Endothelial cell of hepatic sinusoid (primary cell): ENCODE measurements at regions not wholly inside any gene's neighbourhood (a gene's known extent, or its start where the extent isn't known, plus 50 kb on each side); places are given as distances from the start of the nearest gene placed in this dataset.

Source experiments
- in situ Hi-C: cut with HindIII; loops from 2 replicates; pipeline ENCODE4 v1.10.0; 2017; ENCODE audit warnings: low sequenced_read_pairs

DNA sequence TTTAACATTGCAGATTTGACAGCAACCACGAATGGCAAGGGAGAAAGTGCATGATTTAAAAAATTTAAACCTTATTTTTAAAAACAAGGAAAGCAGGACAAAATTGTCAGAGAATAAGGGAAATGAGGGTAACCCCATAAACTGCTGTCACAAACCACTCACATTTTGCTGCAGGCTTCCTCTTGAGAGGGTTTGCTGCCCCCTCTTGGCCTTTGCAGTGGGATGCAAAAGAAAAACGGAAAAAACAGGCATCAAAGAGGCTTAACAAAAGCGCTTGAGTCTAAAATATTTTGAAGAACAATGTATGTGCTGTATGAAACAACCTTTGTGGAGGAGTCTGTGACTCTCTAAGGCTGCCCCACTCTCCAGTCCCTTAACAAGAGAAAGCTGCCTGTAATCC lies 91.6 kb downstream of the TMX3 start:
- in situ Hi-C loops = no loop called here

DNA sequence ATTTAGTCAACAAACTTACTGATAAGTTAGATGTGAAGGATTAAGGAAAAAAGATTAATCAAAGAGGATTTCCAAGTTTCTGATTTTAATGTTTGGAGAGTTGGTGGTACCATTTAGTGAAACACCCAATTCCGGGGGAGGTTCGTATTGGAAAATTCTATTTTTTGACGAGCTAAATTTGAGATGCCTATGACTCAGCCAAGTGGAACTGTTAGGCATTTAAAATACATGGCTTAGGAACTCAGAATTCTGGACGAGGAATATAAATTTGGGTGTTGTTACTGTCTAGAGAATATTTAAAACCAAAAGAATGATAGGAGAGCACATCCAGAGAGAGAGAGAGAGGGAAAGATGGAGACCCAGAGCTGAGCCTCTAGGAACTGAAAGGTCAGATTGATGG lies 103.6 kb downstream of the TMX3 start:
- in situ Hi-C loops = no loop called here

DNA sequence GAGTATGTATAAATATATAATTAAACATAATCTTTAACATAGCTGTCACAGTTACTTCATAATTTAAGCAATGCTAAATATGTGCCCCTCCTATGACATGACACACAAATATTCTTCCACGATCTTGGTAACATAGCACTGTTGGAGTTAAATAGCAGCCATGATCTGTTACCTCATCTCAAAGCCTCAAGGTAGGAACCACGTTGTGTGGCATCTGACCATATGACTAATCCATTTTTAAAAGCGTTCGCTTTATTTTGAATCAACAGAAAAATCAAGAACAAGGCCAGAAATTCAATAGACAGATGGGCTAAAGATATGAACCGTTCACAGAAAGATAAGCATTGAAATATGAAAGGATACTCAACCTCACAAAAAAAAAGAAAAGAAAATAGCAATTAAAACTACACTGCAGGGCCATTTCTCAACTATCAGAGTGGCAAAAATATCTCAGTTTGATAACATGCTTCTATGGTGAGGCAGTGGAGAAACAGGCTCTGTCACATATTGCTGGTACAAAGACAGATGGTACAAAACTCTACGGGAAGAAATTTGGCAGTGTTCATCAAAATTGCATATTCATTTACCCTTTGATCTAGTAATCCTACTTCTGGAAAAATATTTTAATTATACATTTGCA lies 105.9 kb downstream of the TMX3 start:
- in situ Hi-C loops = no loop called here

DNA sequence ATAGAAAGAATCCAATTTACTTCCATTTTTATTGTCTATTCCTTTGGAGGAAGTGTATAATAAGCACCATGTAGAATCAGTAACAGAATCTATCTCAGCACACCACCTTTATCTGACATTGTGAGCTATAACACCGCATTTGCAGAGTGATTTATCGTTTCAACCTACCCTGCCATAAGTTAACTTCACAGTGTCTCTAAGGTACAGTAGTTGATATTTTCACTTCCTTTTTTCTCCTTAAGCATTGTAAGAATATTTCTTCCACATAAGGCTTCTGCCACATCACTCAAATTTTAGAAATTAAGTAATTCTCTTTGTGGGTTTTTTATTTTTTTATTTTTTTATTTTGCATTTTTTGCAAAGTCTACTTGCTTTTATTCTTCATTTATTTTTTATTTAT lies 107.1 kb downstream of the TMX3 start:
- in situ Hi-C loops = no loop called here

DNA sequence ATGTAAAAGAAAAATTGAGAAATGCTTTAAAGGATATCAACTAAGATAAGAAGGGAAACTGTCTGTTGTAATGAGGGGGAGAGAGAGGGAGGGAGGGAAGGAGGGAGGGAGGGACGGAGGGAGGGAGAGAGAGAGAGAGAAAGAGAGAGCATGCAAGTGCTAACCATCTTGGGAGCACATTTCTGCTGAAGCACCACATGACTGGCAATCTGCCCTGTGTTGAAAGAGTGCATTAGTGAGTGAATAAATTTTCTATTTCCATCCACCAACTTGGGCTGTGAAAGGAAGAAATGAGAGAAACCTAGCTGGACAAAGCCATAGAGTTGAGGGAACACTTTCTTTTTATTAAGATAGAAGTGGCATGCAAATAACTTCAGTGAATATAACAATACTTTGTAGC lies 110.7 kb downstream of the TMX3 start:
- in situ Hi-C loops = no loop called here

DNA sequence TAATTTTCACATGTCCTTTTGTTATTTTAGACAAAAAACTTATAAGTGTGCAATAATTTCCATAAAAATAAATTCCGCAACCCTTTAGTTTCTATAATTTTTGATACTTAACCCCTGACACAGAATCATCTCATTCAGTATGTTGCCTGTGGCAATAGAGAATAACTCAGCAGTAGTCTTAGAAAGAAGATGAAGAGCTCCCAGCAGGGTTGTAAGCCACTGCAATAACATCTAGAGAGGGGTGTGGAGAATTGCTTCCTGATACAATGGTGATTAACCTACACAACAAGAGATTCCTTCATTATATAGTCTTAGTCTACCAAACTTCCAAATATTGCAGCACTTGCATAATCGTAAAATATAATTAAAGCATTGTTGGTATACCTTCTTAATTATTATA lies 118.9 kb downstream of the TMX3 start:
- in situ Hi-C loops = no loop called here

DNA sequence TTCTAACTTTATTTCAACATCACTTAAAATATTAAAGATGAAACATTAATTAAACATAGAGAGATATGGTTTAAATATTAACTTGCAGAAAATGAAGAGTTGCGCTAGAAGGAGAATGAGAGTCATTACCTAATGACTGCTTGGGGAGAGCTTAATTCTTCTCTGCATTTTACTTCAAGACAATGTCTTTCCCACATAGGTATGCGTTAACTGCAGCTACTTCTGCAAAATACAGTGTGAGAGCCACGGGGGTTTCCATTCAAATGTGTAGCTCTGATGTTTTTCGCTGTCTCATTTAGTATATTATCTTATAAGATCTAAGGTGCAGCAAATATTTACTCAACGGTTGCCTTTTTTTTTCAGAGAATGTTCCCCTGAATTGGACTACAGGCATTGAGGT lies 126.7 kb downstream of the TMX3 start:
- in situ Hi-C loops = no loop called here

DNA sequence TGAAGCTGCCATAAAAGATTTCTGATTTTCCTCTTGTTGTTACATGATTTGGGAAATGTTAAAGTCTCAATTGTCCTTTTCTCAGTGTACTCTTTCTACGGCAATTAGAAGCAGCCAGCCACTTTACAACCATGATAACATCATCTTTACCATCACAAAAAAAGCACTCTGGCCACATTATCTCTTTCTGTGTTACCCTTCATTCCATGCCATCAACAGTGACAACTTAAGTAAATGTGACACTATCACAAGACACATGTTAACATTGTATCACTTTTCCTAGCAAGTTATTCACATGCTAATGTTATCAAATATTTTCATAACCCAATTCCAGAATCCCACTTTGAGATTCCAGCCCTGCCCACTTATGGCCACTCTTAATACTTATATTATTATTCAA lies 131.2 kb downstream of the TMX3 start:
- in situ Hi-C loops = no loop called here

DNA sequence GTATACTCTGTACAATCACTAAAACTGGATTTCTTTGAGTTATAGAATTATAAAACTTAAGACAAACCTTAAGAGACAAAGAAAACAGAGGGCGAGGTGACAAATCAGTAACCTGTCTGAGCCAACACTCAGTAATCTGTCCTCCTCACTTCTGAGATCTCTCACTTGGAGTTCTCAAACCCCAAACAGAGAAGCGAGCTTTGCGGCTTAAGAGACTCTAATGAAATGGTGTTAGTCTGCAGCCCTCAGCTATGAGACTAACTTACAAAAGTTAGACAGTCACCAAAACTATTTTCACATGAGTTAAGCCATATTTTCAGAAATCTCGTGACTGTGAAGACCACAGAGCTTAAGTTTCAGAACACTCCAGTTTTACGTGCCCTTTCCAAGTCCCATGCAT lies 140.6 kb downstream of the TMX3 start:
- in situ Hi-C loops = no loop called here

DNA sequence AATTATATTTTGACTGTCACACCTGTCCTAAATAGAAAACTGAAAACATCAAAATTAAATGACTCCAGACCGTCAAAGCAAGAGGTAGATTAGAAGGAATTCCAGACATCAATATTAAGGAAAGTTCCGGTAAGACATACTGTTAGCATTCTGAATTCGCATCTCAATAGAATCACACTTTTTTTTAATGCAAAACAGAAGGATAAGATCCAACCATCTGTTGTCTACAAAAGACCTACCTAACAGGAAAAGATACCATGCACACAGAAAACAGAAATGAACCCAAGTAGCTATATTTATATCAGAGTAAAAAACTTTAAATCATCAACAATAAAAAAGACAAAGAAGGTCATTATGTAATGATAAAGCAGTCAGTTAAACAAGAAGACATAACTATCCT lies 145.0 kb downstream of the TMX3 start:
- in situ Hi-C loops = no loop called here

DNA sequence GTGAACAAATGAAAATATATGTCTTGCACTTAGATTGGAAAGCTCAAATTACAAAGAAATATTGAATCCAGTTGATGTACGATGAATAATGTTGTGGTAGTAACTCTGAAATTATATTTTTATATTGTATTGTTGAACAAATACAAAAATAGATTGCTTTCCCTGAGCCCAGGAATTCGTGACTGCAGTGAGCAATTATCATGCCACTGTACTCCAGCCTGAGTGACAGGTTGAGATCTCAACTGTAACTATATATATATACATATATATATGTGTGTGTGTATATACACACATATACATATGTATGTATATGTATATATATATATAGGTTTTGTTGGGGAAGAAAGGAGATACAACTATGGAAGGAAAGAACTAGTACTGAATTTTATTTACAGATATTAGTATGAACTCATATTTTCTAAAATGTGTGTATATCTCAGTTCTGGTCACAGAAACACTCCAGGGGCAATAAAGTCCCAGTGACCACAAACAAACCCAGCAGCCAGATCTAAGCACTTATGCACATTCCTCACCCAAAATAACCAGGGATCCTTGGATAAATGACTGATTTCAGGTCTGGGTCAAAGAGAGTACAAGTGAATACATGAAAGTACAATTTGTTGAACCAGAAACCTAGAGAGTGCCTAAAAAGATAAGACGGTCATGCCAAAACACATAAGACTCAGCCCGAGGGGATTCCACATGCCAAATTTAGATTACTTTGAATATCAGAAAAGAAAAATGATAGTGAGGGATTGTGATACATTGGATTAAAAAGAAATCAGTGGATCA lies 146.3 kb downstream of the TMX3 start:
- in situ Hi-C loops = no loop called here

DNA sequence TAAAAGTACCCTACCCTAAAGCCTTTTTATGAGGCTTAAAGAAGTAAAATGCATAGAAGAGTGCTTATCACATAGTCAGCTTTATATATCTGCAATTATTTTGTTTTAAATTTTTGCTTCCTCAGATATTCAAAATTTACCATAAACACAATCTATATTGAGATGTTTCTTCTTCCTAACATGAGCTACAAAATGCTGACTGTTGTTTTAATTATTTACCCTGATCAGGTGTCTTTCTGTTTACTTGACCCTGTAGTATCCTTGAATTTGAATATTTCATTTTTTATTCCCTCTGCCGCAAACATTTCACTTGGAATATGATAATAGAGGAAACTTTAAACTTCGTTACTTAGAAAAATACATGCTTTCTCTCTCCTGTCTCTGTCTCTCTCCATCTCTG lies 147.9 kb downstream of the TMX3 start:
- in situ Hi-C loops = no loop called here

DNA sequence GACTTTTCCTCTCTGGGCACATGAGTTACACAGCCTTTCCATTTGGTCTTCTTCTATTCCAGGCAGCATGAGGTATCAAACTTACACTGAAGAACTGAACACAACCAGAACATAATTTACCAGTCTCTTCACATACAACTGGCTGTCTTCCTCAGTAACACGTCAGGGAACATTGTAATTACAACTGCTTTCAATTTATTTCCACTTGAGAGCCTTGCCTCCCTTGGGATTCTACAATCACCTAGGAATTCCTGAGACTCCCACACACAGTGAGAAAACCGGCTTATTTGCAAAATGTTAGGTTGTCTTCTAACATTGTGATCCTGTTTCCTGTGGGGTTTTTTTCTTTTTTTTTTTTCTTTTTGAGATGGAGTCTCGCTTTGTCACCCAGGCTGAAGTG lies 149.9 kb downstream of the TMX3 start:
- in situ Hi-C loops = no loop called here

DNA sequence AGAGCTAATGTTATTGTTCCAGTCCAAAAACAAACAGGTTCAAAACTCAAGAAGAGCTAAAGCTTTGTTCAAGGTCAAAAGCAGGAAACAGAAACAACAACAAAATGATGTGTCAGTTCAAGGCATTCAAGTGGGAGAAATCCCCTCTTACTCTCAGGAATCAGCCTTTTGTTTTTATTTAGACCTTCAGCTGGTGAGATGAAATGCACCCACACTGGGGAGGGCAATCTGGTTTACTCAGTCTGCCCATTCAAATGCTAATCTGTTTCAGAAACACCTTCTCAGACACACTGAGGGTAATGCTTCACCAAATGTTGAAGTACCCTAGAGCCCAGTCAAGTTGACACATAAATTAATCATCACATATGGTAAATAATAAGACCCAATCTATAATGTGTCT lies 150.6 kb downstream of the TMX3 start:
- in situ Hi-C loops = no loop called here

DNA sequence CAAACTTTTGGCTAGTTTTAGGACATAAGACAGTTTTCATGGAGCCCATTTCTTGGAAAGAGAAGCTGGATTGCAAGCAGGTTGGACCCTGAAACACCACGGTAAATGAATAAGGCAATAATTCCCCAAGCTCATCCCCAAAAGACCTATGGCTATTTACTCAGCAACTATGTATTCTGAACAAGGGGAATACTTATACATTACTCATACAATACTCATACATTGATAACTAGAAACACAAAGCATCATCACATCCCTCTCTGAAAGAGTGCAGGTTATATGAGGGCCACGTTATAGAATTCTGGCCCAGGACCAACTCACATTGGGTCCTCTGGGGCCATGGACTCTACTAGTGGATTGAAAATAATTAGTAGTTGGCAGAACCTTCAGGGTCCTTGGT lies 154.8 kb downstream of the TMX3 start:
- in situ Hi-C loops = no loop called here

DNA sequence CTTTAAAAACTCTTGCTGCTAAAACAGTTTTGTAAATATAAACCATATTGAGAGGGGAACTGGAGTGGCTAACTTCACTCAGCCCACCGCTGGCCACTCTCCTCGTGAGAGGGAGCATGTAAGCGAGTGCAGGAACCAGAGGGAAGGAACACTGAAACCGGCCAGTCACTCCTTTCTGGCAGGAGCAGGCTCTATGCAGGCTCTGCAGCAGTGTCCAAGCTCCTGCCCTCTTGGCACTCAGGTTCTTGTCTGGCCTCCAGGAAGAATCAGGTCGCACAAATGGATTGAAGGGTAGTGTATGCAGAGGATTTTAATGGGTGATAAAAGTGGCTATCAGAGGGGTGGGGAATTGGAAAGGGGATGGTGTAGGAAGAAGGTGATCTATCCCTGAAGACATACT lies 157.7 kb downstream of the TMX3 start:
- in situ Hi-C loops = loop anchor here (10.0 kb wide), 1 partner anchor 1172 kb away; no protein-coding TSS in a partner anchor

DNA sequence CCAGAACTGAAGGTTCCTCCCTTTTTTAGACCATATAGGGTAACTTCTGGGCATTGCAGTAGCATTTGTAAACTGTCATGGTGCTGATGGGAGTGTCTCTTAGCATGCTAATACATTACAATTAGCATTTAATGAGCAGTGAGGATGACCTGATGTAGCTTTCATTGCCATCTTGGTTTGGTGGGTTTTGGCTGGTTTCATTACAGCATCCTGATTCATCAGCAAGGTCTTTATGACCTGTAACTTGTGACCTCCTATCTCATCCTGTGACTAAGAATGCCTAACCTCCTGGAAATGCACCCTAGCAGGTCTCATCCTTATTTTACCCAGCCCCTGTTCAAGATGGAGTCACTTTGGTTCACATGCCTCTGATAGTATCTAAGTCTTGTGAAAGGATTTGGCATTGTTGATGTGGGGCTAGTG lies 159.0 kb downstream of the TMX3 start:
- in situ Hi-C loops = loop anchor here (10.0 kb wide), 1 partner anchor 1171 kb away; no protein-coding TSS in a partner anchor

DNA sequence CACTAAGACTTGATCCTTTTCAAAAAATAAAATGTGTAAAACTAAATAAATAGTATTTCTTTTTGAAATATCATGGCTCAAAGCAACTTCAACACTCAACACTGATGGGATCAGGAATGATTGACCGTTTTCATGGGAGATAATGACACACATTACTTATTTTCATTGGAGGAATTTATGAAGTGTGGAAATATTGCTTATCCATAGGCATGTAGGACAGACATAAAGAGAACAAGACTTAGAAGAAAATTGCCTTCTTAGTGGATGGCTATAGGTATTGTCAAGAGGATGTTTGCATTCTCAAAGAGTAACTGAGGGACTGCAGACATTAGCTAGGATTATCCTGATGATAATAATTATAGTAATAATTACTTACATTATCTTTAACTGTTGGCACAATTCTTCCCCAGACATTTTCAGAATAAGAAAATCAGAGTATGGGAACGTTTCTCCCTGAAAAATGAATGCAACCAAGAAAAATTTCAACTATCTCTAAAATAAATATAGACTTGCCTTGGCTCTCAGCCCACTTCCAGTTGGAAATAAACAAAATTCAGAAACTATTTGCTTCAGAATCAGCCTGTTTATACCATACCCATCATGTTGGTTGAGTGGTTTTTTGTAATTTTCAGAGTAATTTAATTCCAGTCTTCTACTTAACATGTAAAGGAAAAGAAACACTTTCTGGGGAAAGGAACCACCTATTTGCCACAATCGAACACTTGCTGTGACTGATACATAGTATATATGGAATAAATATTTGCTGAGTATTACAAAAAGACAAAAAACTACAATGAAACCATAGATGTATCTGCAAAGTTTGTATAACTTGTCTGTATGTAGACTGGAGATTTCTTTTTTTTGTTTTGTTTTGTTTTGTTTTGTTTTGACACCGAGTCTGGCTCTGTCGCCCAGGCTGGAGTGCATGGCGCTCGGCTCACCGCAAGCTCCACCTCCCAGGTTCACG lies 165.7 kb downstream of the TMX3 start:
- in situ Hi-C loops = no loop called here

DNA sequence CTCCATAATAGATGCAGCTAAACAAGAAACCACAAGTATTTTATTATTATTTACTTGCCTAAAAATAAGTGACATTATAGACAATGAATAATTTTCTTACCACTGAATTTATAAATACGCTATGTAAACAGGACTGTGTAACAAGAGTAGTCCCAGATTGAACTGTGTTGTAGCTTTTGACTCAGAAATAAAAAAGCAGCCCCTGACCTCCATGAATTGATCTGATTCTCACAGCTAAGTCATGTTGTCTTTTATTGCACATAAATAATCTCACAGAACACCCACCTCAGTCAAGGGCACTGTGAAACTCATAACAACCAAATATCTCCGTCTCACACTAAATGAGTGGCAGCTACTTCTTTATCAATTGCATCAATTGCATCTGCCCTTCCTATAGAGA lies 171.6 kb downstream of the TMX3 start:
- in situ Hi-C loops = no loop called here

DNA sequence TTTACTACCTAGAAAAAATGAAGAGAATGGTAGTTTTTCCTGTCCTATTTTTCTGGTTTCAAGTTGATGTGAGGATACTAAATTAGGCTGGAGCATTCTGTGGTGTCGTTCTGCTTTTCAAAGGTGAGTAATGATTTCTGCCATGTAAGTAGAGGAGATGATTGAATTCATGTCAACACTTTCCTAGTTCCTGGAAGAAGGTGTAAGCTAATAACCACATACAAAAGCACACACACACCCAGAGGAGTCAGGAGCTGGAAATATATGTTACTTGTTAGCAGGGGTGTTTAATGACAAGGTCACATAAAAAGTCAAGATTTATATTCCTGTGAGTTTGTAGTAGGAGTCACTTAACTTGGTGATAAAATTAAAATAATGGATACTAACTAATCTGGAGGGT lies 172.1 kb downstream of the TMX3 start:
- in situ Hi-C loops = no loop called here

DNA sequence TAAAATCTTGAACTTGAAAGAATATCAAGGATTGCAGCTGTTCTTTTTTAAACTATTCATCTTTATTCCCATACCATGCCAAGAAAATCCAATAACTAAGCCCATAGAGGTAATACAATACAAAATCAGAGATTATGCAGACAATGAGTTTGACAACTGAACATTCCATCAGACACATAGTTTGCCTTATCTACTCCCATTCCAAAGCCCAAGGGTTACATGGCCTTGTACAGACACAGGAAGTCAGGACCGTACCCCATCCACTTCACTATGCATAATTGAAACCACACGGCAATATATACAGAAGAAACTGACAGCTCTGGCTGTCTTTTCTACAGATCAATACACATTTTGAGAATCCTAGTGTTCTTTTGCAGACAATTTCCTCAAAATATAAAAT lies 181.3 kb downstream of the TMX3 start:
- in situ Hi-C loops = no loop called here
